PC-9 (cell line): ENCODE measurements at regions not wholly inside any gene's neighbourhood (a gene's known extent, or its start where the extent isn't known, plus 50 kb on each side); places are given as distances from the start of the nearest gene placed in this dataset.

Source experiments
- BruUV-seq: library from RNA; stranded (reverse); fragments of 400-500 nt; replicated peaks from 2 replicates; lab custom pipeline; 2021; lab: Mats Ljungman, UMichigan
- CTCF ChIA-PET: fragments of 300-600 bp; sonication (Branson Sonifier 250); formaldehyde crosslinking; loops from one replicate; lab custom pipeline; 2022; ENCODE audit warnings: antibody characterized with exemption; lab: Charles Lee
- POLR2A ChIA-PET: fragments of 300-600 bp; sonication (Branson Sonifier 250); formaldehyde crosslinking; loops from one replicate; lab custom pipeline; 2022; ENCODE audit warnings: antibody characterized with exemption; ENCODE audit not compliant: unreplicated experiment; lab: Charles Lee
- DNase-seq, 2 experiments: peaks; one replicate each; pipeline versions ENCODE4 v3.0.0 to v3.0.0-alpha.2; 2015 to 2022; ENCODE audit warnings: mixed read lengths in 1 of 2
- H2AFZ ChIP-seq: fragments of 200-600 bp; sonication (generic); 2 replicates; pipeline ENCODE4 v1.8.1; 2017; ENCODE audit warnings: antibody characterized with exemption
- H3F3A ChIP-seq: fragments of 200-600 bp; sonication (generic); 2 replicates; pipeline ENCODE4 v1.8.1; 2017; ENCODE audit warnings: antibody characterized with exemption, mild to moderate bottlenecking, low read depth; ENCODE audit not compliant: insufficient read depth
- H3K27ac ChIP-seq: fragments of 200-600 bp; sonication (generic); 2 replicates; pipeline ENCODE4 v1.6.1; 2016; ENCODE audit warnings: mixed run types
- H3K27me3 ChIP-seq: fragments of 200-600 bp; sonication (generic); 2 replicates; pipeline ENCODE4 v1.6.1; 2016; ENCODE audit warnings: low read depth, mixed run types; ENCODE audit not compliant: insufficient read depth
- H3K36me3 ChIP-seq: fragments of 200-600 bp; sonication (generic); 2 replicates; pipeline ENCODE4 v1.6.1; 2016; ENCODE audit warnings: low read depth, mixed run types
- H3K4me1 ChIP-seq: fragments of 200-600 bp; sonication (generic); replicated peaks from 2 replicates; pipeline ENCODE4 v1.6.1; 2016; ENCODE audit warnings: mixed run types; ENCODE audit not compliant: insufficient read depth
- H3K4me2 ChIP-seq: fragments of 200-600 bp; sonication (generic); 2 replicates; pipeline ENCODE4 v1.6.1; 2017; ENCODE audit warnings: mixed run types
- H3K4me3 ChIP-seq: fragments of 200-600 bp; sonication (generic); 2 replicates; pipeline ENCODE4 v1.6.1; 2016; ENCODE audit warnings: mixed run types
- H3K79me2 ChIP-seq: fragments of 200-600 bp; sonication (generic); 2 replicates; pipeline ENCODE4 v1.6.1; 2017; ENCODE audit warnings: low read depth, mixed run types
- H3K9me2 ChIP-seq: fragments of 200-600 bp; sonication (generic); 2 replicates; pipeline ENCODE4 v1.8.1; 2017; ENCODE audit warnings: mild to moderate bottlenecking; ENCODE audit not compliant: insufficient read depth
- H3K9me3 ChIP-seq: fragments of 200-600 bp; sonication (generic); 2 replicates; pipeline ENCODE4 v1.8.1; 2016; ENCODE audit warnings: low read depth; ENCODE audit not compliant: insufficient read depth
- H4K20me1 ChIP-seq: fragments of 200-600 bp; sonication (generic); 2 replicates; pipeline ENCODE4 v1.8.1; 2017; ENCODE audit not compliant: insufficient read depth
- CTCF ChIP-seq: fragments of 200-600 bp; sonication (generic); conservative IDR thresholded peaks from 2 replicates; pipeline ENCODE4 v1.6.1; 2017; ENCODE audit warnings: mixed run types, antibody characterized with exemption, mild to moderate bottlenecking, moderate library complexity
- EZH2 ChIP-seq: fragments of 200-600 bp; sonication (generic); IDR thresholded peaks from 2 replicates; pipeline ENCODE4 v1.8.0; 2017; ENCODE audit warnings: antibody characterized with exemption, low read depth
- intact Hi-C: fragments of 100-400 bp; cut with micrococcal nuclease; formaldehyde crosslinking; loops from one replicate; pipeline ENCODE4 v1.10.0; 2022; ENCODE audit not compliant: unreplicated experiment

GRCh38 chr13:73173279-73173811, 114.5 kb downstream of the KLF5 start:
- ChIA-PET POLR2A (no interaction called here), CTCF (interaction anchor here (0.6 kb wide), 1 partner anchor 52 kb away, joined by 4 read pairs; no protein-coding TSS in a partner anchor)
- TF ChIP-seq CTCF = no peak
- TF ChIP-seq EZH2 = no peak
- peaks cover 20% of the 10 kb centered on the region; the same call in 1 of the 2 replicates for H3F3A ChIP-seq
- intact Hi-C loops = no loop called here
- no peak overlapping the region for H3K27ac ChIP-seq
- H3K9me2 ChIP-seq = no peaks in the 10 kb centered on the region
- no peaks in the 10 kb centered on the region for H3K9me3 ChIP-seq
- no peak overlapping the region for H3K4me3 ChIP-seq
- no peaks in the 10 kb centered on the region for H4K20me1 ChIP-seq
- no peaks in the 10 kb centered on the region for H3K79me2 ChIP-seq
- peak in 1 of 2 experiments; percentile 74 for DNase-seq
- H3K4me1 ChIP-seq = peaks cover 40% of the 10 kb centered on the region
- no peaks in the 10 kb centered on the region for H3K27me3 ChIP-seq
- H3K4me2 ChIP-seq = peak overlapping the region; percentile 6; the same call in 1 of the 2 replicates
- no peak overlapping the region for H2AFZ ChIP-seq
- no peaks in the 10 kb centered on the region for H3K36me3 ChIP-seq
- BruUV-seq = no TSS peak

GRCh38 chr13:73171926-73172325, 113.1 kb downstream of the KLF5 start:
- H3K9me2 ChIP-seq = no peaks in the 10 kb centered on the region

DNA sequence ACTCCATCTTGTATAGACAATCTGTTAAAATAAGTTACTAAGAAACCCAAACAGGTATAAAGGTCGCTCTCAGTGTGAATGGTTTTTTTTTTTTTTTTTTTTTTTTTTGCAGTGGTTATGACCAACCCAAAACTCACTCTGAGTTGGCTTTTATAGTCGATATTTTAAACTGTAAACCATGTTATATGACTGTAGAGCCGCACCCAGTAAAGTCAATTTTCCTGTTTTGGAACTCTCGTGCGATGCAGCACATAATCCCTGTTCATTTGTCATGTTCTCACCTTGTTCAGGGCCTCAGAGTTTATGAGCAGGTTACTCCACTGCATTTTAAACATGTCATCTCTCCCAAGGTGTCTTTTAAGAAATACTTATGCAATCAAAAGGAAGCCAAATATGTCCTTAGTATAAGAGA, 112.5 kb downstream of the KLF5 start:
- Histone ChIP-seq H3K9me3 (no peaks in the 10 kb centered on the region), H2AFZ (no peak overlapping the region), H3K27ac (peak overlapping the region; percentile 25), H3F3A (peaks cover 34% of the 10 kb centered on the region), H3K4me1 (peaks cover 61% of the 10 kb centered on the region), H3K9me2 (no peaks in the 10 kb centered on the region), H3K27me3 (no peaks in the 10 kb centered on the region), H3K79me2 (no peaks in the 10 kb centered on the region), H4K20me1 (no peaks in the 10 kb centered on the region), H3K4me2 (no peak overlapping the region), H3K36me3 (no peaks in the 10 kb centered on the region), H3K4me3 (no peak overlapping the region)
- no TSS peak for BruUV-seq
- CTCF ChIA-PET = no interaction called here
- TF ChIP-seq EZH2 (no peak), CTCF (no peak)
- intact Hi-C loops = no loop called here
- DNase-seq = peak in 1 of 2 experiments; percentile 47
- POLR2A ChIA-PET = no interaction called here

More at GRCh38 chr13:73171926-73172325, 113.1 kb downstream of the KLF5 start:
- H3K27me3 ChIP-seq = no peaks in the 10 kb centered on the region
- no peaks in the 10 kb centered on the region for H3K9me3 ChIP-seq
- H3K79me2 ChIP-seq = no peaks in the 10 kb centered on the region
- no peak for DNase-seq
- BruUV-seq = no TSS peak
- H3K36me3 ChIP-seq = no peaks in the 10 kb centered on the region
- no peak for TF ChIP-seq EZH2
- TF ChIP-seq CTCF = no peak
- H3K4me3 ChIP-seq = no peak overlapping the region
- H3K4me1 ChIP-seq = peaks cover 55% of the 10 kb centered on the region
- no peak overlapping the region for H3K4me2 ChIP-seq
- H4K20me1 ChIP-seq = no peaks in the 10 kb centered on the region
- H2AFZ ChIP-seq = no peak overlapping the region
- POLR2A ChIA-PET = interaction anchor here (0.6 kb wide), 1 partner anchor 97 kb away, joined by 4 read pairs; no protein-coding TSS in a partner anchor
- H3F3A ChIP-seq = peaks cover 28% of the 10 kb centered on the region; the same call in 1 of the 2 replicates
- intact Hi-C loops = no loop called here
- CTCF ChIA-PET = no interaction called here
- H3K27ac ChIP-seq = peak overlapping the region; percentile 25; the same call in 1 of the 2 replicates
